GM21737 (cell line): ENCODE measurements at regions not wholly inside any gene's neighbourhood (a gene's known extent, or its start where the extent isn't known, plus 50 kb on each side); places are given as distances from the start of the nearest gene placed in this dataset.

ENCODE experiments used
- ATAC-seq: cut with Tn5 transposase; IDR thresholded peaks from one replicate; pipeline ENCODE4 v1.9.1; 2021; ENCODE audit warnings: mild to moderate bottlenecking, moderate library complexity; ENCODE audit not compliant: unreplicated experiment

DNA sequence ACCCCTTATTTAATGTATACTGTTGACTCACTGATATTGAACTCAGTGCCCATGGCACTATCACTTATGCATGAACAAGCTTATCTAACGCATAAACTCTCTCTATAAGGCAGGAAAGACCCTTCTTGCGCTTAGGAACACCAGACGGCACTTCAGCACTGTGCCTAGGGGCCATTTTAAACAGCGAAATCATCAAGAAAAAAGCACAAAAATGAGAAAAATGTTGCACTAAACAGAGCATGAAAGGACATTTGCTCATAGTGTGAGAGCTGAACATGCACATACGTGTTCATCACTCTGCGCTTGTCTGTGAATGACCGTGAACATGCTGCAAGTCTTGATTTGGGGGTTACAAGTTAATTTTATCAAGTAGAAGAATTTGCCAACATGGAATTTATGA is 109.6 kb downstream of the WDR11 start:
- no peak for ATAC-seq

DNA sequence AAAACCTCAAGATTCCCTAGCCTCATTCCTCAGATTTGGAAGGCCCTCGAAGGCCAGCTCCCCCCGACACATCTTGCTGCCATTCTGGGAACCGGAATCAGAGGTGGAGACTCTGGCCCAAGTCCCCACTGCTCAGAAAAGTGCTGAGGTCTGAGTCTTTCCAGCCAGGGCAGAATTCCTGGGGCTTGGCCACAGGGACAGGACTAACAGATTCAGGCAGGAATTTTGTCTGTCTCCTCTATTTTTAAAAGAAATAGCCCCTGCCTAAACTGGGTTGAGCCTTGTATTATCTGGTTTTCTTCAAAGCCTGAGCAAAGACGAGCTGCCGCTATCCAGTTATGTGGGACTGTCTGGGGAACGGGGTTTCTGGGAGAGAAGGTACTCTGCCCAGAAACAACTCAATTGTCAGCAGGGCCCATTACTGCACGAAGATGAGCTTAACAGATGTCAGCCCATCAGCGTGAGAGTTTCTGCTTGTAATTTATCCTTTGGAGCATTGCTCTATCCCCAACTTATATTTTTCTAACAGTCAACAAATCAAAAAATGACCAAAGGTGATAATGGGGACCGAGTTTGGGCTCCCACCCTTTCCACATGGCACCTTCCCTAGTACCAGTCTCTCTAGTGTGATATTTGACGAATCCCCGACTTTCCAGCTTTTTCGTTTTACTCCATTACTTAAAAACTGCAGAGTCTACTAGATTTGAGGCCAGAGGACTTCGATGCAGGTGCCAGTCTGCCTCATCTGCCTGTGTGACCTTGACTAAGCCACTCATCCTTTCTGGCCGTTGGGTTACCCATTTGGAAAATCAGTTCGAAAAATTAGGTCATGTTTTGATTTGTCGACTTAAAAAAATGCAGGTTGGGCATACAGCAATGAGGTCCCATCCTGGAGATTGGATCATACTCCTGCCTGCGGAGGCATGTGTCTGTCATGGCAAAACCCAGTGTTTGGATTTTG is 110.9 kb downstream of the WDR11 start:
- no peak for ATAC-seq

DNA sequence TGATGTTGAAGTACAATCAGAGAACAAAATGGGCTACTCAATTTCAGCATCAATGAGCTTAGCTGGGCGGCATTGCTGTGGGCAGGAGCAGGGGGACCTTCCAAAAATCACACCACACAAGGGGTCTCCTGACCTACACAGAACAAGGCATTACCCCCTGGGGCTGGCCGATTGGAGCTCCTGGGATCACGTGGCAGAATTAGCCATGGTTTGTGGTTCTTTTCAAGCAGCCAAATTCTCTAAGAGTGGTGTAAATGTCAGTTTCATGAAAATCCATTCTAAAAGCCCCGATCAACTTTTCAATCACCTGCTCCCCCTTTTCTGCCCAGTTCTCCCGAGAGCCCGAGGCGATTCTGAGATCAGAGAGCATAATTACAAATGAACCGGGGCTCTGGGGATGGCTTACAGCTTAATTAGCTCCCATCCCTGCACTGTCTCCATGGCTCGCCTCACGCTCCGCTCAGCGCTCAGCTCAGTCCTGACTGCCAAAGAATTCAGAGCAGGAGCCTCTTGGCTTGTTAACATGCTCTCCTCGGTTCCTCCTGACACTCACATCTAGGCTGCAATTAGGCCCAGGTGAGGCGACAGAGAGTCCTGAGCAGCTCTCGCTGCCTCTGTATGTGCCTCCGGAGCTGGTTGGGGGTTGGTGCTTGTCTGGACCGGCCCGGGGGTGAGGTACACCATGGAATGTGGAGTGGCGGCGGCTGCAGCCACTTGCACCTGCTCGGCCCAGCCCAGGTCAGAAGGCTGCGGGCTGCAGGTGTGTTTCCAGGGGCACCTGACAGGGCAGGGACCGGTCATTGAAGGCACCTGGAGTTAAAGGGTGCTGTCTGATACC is 111.8 kb downstream of the WDR11 start:
- ATAC-seq: no peak

DNA sequence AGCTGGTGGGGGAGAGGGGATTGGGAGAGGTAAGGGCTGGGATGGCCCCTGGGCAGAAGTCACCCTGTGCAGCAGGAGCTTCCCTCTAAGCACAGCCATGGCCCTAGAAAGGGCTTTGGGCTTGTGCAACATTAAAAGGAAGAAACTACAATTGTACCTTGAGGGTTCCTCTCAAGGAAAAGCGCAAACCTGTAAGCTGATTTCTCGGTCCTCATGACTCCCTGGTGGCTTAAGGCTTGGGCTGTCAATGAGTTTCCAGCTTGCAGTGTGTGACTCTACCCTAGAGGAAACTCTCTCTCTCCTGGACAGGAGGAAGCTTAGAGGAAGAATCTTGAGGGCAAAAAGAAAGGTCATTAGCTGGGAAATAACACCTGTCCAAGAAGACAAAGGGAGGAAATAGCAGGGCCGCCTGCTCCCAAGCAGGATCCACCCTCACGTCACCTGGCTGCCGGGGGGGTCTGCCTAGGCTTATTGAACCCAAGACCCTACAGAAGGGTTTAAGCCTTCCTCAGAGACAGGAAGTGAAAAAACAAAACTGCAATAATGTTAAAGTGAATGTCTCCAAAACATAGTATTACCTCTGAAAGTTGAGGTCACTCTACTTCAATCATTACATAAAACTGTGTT is 112.5 kb downstream of the WDR11 start:
- no peak for ATAC-seq

DNA sequence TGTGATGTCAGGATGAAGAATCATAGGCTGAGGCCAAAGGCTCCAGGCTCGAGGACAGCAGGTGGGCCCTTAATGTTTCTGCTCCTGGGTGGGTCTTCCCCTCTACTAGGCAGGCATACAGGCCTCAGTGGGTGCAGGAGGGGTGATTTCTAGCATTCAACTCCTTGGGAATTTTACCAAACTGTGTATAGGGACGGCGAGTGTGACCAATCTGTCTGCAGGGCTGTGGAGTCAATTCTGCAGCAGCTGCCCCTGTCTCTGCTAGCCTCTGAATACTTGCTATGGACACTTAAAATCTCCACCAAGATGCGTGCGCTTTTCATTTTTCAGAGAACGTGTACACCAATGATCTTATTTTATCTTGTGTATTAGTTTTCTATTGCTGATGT is 115.5 kb downstream of the WDR11 start:
- no peak for ATAC-seq

DNA sequence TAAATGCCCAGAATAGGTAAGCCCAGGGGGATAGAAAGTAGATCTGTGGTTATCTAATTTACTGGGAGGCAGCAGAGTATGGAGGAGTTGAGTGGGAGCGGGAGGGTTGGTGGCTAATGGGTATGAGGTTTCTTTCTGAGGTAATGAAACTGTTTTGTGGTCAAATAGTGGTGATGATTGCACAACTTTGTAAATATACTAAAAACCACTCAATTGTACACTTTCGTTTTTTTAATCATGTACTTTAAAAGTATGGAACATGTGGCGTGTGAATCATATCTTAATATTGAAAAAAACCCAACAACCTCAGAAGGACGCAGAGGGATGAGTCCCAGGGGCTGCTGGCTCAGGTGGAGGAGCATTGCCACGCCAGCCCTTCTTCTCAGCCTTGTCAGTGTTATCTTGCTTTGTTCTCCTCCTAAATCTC is 118.1 kb downstream of the WDR11 start:
- ATAC-seq: peak; percentile 73

DNA sequence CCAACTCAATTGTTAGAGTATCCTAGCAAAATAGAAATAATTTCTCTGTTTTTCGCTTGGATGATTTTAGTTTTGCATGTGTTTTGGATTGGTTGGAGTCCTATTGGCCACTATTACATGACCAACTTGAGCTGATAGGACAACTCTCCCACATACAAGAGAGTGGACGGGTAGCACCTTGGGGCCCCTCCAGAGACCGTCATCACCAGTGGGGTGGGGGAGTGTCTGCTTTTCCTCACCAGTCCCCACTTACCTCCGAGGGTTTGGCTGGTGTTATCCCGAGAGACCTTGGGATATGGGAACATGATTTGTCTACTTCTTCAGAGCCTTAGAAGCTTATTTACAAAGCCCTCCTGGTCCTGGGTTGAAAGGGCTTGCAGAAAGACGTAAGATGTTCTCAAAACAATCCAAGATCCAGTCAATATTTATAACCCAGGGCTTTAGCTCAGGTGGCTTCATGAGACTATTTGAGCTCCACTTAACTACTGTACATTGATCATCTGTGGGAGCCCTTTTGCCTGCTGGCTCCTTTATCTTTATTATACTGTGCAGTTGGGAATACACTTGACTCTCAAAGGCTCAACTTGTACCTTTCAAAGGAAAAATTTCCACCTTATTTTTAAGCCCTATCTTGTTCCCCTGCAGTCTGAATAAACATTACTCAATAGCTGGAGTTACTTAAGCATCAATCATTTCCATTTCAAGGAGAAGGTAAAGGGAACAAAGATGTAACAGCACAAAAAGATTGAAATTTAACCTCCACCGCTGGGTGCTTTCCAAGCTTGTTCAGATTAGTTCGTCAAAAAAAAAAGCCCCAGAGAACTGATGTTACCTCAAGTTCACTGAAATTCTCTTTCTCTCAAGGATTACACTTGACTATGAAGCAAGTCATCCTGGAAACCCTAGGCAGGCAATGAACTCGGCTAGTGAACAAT is 119.7 kb downstream of the WDR11 start:
- ATAC-seq: no peak

DNA sequence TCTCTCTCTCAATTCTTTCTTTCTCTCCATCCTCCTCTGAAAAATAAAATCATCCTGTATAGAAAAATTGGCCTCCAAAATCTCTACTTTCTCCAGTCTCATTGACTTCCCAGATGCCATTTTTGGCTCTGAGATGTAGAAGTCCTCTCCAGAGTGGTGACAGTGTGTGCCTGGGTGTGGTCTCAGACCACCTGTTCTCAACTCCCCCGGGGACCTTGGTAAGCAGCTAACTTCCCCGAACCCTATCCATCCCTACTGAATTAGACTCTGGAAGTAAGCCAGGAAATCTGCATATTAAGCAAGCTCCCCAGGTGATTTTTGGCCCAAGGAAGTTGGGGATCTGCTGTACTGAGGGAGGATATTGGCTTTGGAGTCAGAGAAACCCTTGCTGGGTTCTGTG is 120.5 kb downstream of the WDR11 start:
- no peak for ATAC-seq

DNA sequence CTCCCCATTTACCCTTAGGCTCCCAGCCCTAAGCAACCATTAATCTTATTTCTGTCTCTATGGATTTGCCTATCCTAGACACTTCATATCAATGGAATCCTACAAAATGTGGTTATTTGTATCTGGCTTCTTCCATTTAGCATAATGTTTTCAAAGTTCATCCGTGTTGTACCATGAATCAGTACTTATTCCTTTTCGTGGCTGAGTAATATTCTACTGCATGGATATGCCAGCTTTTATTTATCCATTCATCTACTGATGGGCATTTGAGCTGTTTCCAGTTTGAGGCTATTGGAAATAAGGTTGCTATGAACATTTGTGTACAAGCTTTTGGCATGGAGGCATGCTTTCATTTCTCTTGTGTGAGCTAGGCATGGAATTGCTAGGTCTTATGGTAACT is 121.1 kb downstream of the WDR11 start:
- ATAC-seq: no peak

DNA sequence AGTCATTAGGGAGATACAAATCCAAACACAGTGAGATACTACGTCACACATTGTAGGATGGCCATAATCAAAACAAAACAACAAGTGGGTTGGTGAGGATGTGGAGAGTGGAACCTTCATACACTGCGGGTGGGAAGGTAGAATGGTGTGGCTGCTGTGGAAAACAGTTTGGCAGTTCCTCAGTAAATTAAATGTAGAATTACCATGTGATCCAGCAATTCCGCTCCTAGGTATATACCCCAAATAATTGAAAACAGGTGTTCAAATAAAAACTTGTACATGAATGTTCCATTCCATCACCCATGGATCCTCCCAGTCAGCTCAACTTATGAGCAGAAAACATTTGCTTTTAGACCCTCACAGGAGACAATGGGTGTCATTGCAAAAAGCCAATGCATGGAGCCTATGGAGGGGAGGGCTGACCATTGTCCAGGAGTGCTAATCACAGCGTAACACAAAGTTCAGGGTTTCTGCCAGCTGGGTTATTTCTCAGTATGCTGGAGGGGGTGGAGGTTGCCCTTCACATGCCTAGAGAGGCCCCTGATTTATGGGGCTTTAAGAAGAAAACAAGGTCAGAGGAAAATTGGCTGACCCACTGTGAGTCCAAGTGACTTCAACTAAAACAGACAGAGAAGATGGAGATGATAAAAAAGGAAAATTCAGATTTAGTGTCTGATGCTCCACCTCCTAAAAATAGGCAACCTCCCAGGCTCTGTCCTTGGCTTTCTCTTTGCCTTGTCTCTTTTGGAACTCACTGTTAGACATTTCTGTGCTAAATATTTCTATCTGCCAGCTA is 124.1 kb downstream of the WDR11 start:
- ATAC-seq: no peak

DNA sequence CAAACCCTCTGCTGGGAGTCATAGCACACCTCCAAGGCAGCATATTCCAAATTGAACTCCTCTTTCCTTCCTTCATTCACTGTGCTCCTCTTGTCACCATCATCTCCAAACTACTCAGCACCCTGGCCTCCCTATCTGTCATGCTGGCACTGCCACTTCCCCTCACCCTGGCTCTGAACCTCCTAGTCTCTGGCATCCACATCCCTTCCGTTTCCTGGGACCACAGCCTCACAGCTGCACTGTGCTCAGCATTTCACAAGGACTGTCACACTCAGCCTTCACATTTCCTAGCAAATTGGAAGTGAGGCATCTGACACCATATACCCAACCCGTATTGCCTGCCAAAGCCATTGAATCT is 124.7 kb downstream of the WDR11 start:
- ATAC-seq: no peak

DNA sequence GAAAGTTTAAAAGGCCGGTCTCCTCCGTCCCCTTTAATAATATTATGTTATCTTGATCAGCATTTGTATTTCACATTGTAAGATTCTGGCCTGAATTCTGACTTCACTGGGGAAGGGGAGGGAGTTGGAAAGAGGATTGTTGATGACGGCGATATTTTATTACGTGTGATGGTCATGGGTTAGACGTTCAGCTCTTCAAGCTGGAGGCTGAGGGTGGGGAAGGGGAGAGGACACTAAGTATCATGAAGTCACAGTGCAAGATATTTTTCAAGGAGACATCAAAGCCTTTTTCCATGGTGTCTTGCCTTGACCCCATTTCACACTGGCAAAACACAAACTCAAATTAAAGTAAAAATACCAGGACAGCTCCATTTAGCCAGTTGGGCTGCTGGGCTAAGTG is 126.7 kb downstream of the WDR11 start:
- ATAC-seq: no peak

DNA sequence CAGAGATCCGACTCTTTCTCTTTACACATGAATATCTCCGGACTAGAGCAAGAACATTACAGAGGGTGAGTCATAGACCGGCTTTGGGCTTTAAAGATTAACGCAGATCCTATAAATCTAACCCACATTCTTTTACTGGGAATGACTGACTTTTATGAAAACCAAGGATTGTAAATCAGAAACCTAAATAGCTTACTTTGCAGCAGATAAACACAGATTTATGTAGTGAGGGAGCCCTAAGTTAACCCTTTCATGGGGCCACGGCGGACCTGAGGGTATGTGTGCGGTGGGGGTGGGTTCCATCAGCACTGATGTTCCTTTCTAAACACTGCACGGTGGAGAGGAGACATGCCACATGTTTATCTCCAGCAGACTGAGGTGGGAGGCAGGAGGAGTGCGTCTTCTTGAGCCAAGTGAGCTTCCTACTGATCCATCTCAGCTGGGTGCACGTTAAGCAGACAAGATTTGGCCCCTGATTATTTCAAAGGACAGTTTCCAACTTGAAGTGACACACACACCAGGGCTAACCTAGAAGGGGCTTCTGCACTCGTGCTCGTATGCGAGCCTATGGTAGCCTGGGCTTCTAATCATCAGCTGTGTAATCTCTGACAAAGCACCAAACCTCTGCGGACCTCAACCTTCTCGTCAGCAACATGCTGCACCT is 127.6 kb downstream of the WDR11 start:
- no peak for ATAC-seq

DNA sequence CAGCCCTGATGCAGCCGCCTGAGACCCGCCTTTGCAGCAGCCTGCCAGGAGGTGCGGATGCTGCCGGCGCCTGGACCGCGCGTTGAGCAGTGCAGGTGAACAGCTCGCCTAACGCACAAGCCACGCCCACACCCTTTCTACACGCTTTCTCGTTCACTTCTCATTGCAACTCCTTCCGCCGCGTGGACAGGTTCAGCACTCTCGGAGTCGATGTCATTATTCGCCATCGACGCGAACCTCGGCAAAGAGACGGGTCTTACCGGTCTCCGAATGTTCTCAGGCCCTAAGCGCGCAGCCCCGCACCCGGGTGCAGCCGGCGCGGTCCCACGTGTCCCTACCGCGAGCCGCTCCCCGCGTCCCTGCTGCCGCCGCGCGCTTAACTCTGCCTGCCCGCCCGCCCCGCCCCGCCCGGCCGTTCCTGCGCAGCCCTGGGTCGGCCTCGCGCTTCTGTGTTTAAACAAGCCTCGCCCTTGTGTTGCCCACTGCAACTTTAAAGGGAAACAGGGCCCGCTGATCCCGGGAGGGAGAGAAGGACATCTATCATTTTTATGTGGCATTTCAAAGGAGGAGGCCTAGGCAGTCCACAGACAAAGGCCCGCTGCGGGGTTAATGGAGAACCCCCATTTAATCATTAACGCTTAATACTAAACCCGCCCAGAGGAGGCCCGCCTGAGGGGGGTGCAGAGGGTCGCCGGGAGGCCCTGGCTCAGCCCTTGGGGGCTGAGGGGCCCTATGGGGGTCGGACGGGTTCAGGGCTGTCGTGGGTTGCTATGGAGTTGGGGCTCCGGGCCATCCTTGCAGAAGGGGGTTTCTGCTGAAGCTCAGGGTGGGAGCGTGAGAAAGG is 128.5 kb downstream of the WDR11 start:
- ATAC-seq: no peak

DNA sequence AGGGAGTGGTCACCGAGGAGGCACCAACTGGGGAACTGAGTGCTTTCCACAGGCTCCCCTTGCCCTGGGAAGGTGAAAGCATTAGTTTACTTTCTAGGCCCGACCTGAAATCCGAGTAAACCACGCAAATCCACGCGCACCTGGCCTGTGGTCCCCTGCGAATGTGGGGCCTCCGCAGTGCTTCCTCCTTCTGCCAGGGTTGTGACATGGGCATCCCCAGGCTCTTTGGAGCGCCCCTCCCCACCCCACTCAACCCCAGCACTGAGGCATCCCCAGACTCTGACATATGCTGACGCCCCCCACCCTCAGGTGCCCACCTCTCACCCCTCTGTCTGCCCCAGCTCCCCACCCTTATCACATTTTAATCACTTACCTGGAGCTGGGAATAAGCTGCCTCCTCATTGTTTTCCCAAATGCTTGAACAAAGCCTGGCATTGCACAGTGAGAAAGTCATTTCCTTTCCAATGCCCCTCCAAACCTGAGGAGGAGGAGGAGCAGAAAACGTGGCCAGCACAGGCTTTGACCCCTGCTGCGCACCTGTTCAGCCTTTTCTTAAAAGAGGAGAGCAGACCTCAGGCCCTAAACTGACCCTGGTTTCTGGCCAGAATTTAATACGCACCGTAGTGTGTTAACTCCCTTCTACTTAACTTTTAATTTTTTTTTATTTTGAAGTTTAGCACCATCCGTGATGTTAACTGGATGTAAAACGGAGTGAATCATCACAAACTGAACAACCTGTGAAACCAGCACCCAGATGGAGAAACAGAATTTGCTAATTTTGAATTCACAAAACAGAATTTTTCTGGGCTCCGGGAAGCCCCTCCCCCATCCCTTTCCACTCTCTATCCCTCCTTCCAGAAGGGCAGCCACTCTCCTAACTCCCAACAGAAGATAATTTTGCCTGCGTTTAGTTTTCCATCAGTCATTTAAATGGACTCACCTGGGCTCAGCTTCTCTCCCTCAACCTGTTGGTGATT is 129.4 kb downstream of the WDR11 start:
- no peak for ATAC-seq

DNA sequence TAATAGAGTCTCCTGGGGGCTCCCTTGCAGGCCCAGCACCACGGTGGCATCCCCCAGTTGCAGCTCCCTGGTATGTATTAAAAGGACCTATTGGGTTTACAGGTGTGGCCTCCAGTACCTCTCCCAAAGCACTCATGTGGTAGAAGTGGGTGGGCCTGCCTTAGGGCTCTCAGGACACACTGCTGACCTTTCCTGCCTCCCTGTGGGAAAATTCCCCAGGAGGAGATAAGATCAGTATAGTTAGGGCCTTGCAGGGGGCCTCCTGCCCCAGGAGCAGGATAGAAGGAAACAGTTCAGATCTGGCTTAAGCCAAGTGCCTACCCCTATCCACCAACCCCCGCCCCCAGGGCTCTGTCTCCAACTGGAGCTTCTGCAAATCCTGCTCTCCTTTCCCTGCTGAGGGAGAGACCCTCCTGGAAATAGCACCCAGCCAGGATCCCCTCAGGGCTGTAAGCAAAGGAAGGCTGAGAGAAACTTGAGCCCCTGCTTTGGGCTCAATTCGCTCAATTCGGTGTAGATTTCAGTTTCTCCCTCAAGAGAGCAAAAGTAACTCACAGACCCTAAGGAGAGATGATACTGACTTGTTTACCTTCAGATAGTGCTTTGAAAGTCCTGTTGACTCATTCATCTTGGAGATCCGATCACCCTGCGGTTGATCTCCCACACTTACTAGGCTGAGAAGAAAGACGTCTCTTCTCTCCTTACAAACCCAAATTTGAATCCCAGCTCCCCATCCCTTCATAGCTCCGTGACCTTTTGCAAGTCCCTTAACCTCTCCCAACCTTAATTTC is 130.6 kb downstream of the WDR11 start:
- ATAC-seq: no peak
